Skeletal muscle cell (primary cell): ENCODE measurements at regions not wholly inside any gene's neighbourhood (a gene's known extent, or its start where the extent isn't known, plus 50 kb on each side); places are given as distances from the start of the nearest gene placed in this dataset.
A peak's percentile ranks its signal among the peaks of the same experiment; 100 is the strongest.

Experiments used
- DNase-seq: peaks from one replicate; pipeline ENCODE4 v3.0.0-alpha.2; 2010; ENCODE audit warnings: low read depth
- H3K4me3 ChIP-seq: 2 replicates; pipeline ENCODE4 v1.5.1; 2011; ENCODE audit warnings: low read depth, mild to moderate bottlenecking, control low read depth, low read length, moderate library complexity

GRCh38 chr13:67859904-67860303, 629.8 kb upstream of the PCDH9 start:
- no peak overlapping the region for H3K4me3 ChIP-seq
- no peak for DNase-seq

- DNase-seq = no peak
- no peak overlapping the region for H3K4me3 ChIP-seq
Measured at GRCh38 chr13:67857581-67858310, 627.6 kb upstream of the PCDH9 start.

- no peak for DNase-seq
- no peak overlapping the region for H3K4me3 ChIP-seq
Measured at GRCh38 chr13:67856955-67857354, 626.8 kb upstream of the PCDH9 start.

- DNase-seq = no peak
- H3K4me3 ChIP-seq = no peak overlapping the region
Measured at GRCh38 chr13:67855741-67856238, 625.7 kb upstream of the PCDH9 start.

GRCh38 chr13:67854990-67855389, 624.9 kb upstream of the PCDH9 start:
- no peak for DNase-seq
- H3K4me3 ChIP-seq = no peak overlapping the region

GRCh38 chr13:67844574-67844973, 614.4 kb upstream of the PCDH9 start:
- DNase-seq = no peak
- no peak overlapping the region for H3K4me3 ChIP-seq

GRCh38 chr13:67841071-67841470, 610.9 kb upstream of the PCDH9 start:
- no peak overlapping the region for H3K4me3 ChIP-seq
- DNase-seq = no peak

GRCh38 chr13:67833564-67833963, 603.4 kb upstream of the PCDH9 start:
- no peak for DNase-seq
- no peak overlapping the region for H3K4me3 ChIP-seq

- no peak overlapping the region for H3K4me3 ChIP-seq
- no peak for DNase-seq
Measured at GRCh38 chr13:67829641-67830040, 599.5 kb upstream of the PCDH9 start.

GRCh38 chr13:67827992-67828391, 597.9 kb upstream of the PCDH9 start:
- no peak overlapping the region for H3K4me3 ChIP-seq
- DNase-seq = no peak

- no peak for DNase-seq
- H3K4me3 ChIP-seq = no peak overlapping the region
Measured at GRCh38 chr13:67821606-67822005, 591.5 kb upstream of the PCDH9 start.

GRCh38 chr13:67806796-67807195, 576.7 kb upstream of the PCDH9 start:
- H3K4me3 ChIP-seq = no peak overlapping the region
- peak; percentile 7 for DNase-seq

- no peak overlapping the region for H3K4me3 ChIP-seq
- no peak for DNase-seq
Measured at GRCh38 chr13:67803118-67803517, 573.0 kb upstream of the PCDH9 start.

- no peak overlapping the region for H3K4me3 ChIP-seq
- DNase-seq = peak; percentile 4
Measured at GRCh38 chr13:67792151-67792676, 562.1 kb upstream of the PCDH9 start.

GRCh38 chr13:67791047-67791446, 560.9 kb upstream of the PCDH9 start:
- no peak overlapping the region for H3K4me3 ChIP-seq
- no peak for DNase-seq

- DNase-seq = no peak
- no peak overlapping the region for H3K4me3 ChIP-seq
Measured at GRCh38 chr13:67776151-67776550, 546.0 kb upstream of the PCDH9 start.

- no peak for DNase-seq
- H3K4me3 ChIP-seq = no peak overlapping the region
Measured at GRCh38 chr13:67775359-67775758, 545.2 kb upstream of the PCDH9 start.

GRCh38 chr13:67772807-67773453, 542.8 kb upstream of the PCDH9 start:
- DNase-seq = no peak
- no peak overlapping the region for H3K4me3 ChIP-seq

- no peak for DNase-seq
- H3K4me3 ChIP-seq = no peak overlapping the region
Measured at GRCh38 chr13:67771106-67771505, 541.0 kb upstream of the PCDH9 start.

GRCh38 chr13:67769987-67770341, 539.8 kb upstream of the PCDH9 start:
- no peak overlapping the region for H3K4me3 ChIP-seq
- no peak for DNase-seq
